ENCODE measurements at regions not wholly inside any gene's neighbourhood (a gene's known extent, or its start where the extent isn't known, plus 50 kb on each side); places are given as distances from the start of the nearest gene placed in this dataset.
"Not testable (repeated sequence)": the region's sequence is repeated elsewhere in the genome, so short reads cannot be mapped to it uniquely, and the experiment has no call there.

- DNase-seq: no peak
- in situ Hi-C loops (cut with HindIII; ENCODE audit: low pct_ligation_motif_present, low pct_unique_long_range_greater_than_20kb, low sequenced_read_pairs): no loop called here
Observed at GRCh38 chr5:125450771-125451170, 704.3 kb upstream of the ZNF608 start.

DNA sequence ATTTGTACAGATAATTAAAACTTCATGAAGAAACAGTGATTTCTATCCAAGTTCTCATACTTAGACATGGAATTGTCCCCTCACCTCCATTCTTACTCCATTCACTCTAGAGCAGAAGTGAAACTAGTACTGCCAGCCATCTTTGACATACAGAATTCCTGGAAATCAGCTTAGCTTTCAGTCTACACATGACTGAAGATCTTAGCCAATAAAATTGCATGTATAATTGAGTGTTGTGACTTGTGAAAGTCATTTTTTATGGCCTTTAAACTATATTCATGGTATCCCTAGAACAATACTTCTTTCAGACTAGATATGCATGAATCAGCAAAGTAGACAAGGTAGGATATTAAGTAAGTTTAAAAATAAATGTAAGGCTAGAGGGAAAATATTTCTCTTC is 705.2 kb upstream of the ZNF608 start:
- DNase-seq: no peak

GRCh38 chr5:125452991-125453390 is 706.6 kb upstream of the ZNF608 start:
- no peak for DNase-seq
- in situ Hi-C loops (cut with HindIII; ENCODE audit: low pct_ligation_motif_present, low pct_unique_long_range_greater_than_20kb, low sequenced_read_pairs): no loop called here

More for the DNA sequence above, 705.2 kb upstream of the ZNF608 start:
- in situ Hi-C loops (cut with HindIII; ENCODE audit: low pct_ligation_motif_present, low pct_unique_long_range_greater_than_20kb, low sequenced_read_pairs): no loop called here

DNA sequence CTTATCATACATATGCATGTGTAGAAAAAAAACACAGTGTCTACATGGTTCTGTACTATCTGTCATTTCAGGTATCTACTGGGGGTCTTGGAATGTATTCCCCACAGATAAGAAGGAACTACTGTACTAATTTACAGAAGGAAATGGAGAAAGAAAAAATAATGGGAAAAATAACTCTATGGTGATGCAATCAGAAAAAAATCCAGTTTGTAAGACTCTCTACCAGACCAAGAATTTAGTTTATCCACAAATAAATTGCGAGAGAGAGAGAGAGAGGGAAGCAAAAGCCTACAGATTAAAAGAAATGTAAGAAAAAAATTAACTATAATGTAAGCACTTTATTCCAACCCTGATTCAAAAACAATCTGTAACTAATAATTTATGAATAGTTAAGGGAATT is 708.6 kb upstream of the ZNF608 start:
- in situ Hi-C loops (cut with HindIII; ENCODE audit: low pct_ligation_motif_present, low pct_unique_long_range_greater_than_20kb, low sequenced_read_pairs): no loop called here
- DNase-seq: no peak

GRCh38 chr5:125456005-125456404 is 709.6 kb upstream of the ZNF608 start:
- in situ Hi-C loops (cut with HindIII; ENCODE audit: low pct_ligation_motif_present, low pct_unique_long_range_greater_than_20kb, low sequenced_read_pairs); DNase-seq: not testable (repeated sequence)

- DNase-seq: no peak
- in situ Hi-C loops (cut with HindIII; ENCODE audit: low pct_ligation_motif_present, low pct_unique_long_range_greater_than_20kb, low sequenced_read_pairs): no loop called here
Observed at GRCh38 chr5:125457617-125458016, 711.2 kb upstream of the ZNF608 start.

- in situ Hi-C loops (cut with HindIII; ENCODE audit: low pct_ligation_motif_present, low pct_unique_long_range_greater_than_20kb, low sequenced_read_pairs); DNase-seq: not testable (repeated sequence)
Observed at GRCh38 chr5:125458949-125459348, 712.5 kb upstream of the ZNF608 start.

DNA sequence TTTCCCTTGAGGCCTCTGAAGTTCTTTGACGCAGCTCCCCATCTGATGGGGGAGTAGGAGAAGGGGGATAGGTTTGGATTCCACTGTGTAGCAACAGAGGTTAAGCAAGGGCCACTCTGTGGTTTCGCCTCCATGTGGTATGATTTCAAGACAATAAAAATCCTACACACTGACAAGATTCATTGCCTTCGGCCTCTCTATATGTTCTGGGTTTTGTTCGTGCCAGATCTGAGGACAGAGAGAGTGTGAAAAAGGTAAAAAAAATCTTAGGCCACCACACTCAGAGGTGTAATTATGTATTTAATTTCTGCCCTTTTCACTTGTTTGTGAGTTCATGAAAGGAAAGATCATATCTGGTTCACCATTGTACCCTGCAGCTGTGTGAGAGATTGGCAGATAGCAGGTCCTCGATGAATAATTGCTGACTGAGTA is 715.2 kb upstream of the ZNF608 start:
- in situ Hi-C loops (cut with HindIII; ENCODE audit: low pct_ligation_motif_present, low pct_unique_long_range_greater_than_20kb, low sequenced_read_pairs): no loop called here
- no peak for DNase-seq

- in situ Hi-C loops (cut with HindIII; ENCODE audit: low pct_ligation_motif_present, low pct_unique_long_range_greater_than_20kb, low sequenced_read_pairs): no loop called here
- DNase-seq: no peak
Observed at GRCh38 chr5:125463466-125464092, 717.1 kb upstream of the ZNF608 start.

GRCh38 chr5:125464847-125465432 is 718.5 kb upstream of the ZNF608 start:
- DNase-seq: no peak
- in situ Hi-C loops (cut with HindIII; ENCODE audit: low pct_ligation_motif_present, low pct_unique_long_range_greater_than_20kb, low sequenced_read_pairs): no loop called here

DNA sequence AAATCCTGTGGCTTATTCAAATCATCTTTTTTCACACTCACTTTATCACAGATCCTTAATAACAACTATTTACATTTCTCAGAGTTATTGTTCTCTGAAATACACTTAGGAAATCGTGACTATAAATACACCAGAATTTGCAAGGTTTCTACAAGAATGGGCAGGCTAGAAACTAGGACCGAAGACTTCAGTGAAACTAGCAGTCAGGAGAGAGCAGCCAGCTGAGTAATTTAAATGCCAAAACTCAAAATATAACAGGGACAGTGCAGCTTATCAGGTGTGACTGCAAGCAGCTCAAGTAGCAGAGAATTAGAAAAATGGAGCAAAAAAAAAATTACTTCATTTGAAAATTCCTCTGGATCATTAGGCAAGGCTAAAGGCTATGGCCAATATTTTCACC is 719.3 kb upstream of the ZNF608 start:
- no peak for DNase-seq
- in situ Hi-C loops (cut with HindIII; ENCODE audit: low pct_ligation_motif_present, low pct_unique_long_range_greater_than_20kb, low sequenced_read_pairs): no loop called here

- in situ Hi-C loops (cut with HindIII; ENCODE audit: low pct_ligation_motif_present, low pct_unique_long_range_greater_than_20kb, low sequenced_read_pairs): no loop called here
- no peak for DNase-seq
Observed at GRCh38 chr5:125467222-125467621, 720.8 kb upstream of the ZNF608 start.

GRCh38 chr5:125470280-125470902 is 724.0 kb upstream of the ZNF608 start:
- no peak for DNase-seq
- in situ Hi-C loops (cut with HindIII; ENCODE audit: low pct_ligation_motif_present, low pct_unique_long_range_greater_than_20kb, low sequenced_read_pairs): no loop called here

DNA sequence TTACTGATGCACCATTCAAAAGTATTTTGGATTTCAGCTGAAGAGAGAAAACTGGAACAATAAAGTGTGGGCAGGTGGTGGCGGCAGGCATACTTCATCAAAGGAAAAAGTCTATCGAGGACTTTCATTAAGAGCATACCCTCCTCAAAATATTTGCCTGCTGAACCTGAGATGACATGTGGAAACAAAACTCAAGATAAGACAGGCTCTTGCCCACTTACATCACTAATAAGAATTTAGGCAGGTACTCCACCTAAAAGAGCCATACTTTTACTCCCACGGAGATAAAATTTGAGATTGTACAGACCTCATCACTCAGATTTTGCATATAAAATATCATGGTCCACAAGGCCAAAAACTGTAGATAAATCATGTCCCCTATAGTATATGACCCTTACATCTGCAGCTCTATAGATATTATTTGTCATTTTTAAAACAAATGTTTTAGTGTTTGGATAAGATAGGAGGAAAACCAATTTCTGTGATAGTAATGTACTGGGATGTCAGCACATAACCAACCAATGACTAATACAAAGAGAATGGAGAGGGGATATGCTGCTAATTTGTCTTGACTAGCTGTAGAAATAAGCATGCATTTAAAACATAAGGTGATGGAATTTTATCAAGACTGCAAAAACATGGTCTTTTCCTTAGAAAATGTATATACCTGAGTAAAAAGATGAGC is 730.6 kb upstream of the ZNF608 start:
- DNase-seq: no peak
- in situ Hi-C loops (cut with HindIII; ENCODE audit: low pct_ligation_motif_present, low pct_unique_long_range_greater_than_20kb, low sequenced_read_pairs): no loop called here

DNA sequence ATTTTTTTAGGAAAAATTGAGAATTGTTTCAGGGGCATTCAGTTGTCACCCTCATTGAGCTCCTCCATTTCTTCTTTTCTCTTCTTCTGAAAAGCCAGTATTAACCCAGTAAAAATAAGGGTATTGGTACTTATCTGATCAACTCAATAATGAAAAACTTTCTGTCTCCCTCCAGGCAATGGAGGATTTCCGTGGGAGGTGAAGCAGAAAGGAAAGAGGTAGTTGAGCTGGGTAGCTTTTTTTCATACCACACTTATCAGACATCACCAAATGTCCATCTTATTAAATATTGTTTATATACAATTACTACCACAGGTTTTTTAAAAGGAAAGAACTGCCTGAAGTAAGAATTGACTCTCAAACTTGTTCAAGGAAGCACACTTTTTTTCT is 731.1 kb upstream of the ZNF608 start:
- DNase-seq: no peak
- in situ Hi-C loops (cut with HindIII; ENCODE audit: low pct_ligation_motif_present, low pct_unique_long_range_greater_than_20kb, low sequenced_read_pairs): no loop called here

DNA sequence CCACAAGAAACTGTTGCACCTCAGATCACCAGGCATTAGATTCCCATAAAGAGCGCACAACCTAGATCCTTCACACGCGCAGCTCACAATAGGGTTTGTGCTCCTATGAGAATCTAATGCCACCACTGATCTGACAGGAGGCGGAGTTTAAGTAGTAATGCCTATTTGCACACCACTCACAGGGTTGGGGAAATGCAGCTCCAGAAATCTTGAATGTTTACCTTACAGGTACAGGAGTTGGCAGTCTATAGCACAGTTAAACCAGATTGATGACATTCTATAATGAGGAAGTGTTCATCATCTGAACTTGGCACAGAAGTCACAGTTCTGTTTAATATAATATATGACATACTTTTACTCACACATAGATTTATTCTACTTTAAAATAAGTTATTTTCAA is 732.2 kb upstream of the ZNF608 start:
- DNase-seq: no peak
- in situ Hi-C loops (cut with HindIII; ENCODE audit: low pct_ligation_motif_present, low pct_unique_long_range_greater_than_20kb, low sequenced_read_pairs): no loop called here

GRCh38 chr5:125480911-125481310 is 734.5 kb upstream of the ZNF608 start:
- no peak for DNase-seq
- in situ Hi-C loops (cut with HindIII; ENCODE audit: low pct_ligation_motif_present, low pct_unique_long_range_greater_than_20kb, low sequenced_read_pairs): no loop called here

DNA sequence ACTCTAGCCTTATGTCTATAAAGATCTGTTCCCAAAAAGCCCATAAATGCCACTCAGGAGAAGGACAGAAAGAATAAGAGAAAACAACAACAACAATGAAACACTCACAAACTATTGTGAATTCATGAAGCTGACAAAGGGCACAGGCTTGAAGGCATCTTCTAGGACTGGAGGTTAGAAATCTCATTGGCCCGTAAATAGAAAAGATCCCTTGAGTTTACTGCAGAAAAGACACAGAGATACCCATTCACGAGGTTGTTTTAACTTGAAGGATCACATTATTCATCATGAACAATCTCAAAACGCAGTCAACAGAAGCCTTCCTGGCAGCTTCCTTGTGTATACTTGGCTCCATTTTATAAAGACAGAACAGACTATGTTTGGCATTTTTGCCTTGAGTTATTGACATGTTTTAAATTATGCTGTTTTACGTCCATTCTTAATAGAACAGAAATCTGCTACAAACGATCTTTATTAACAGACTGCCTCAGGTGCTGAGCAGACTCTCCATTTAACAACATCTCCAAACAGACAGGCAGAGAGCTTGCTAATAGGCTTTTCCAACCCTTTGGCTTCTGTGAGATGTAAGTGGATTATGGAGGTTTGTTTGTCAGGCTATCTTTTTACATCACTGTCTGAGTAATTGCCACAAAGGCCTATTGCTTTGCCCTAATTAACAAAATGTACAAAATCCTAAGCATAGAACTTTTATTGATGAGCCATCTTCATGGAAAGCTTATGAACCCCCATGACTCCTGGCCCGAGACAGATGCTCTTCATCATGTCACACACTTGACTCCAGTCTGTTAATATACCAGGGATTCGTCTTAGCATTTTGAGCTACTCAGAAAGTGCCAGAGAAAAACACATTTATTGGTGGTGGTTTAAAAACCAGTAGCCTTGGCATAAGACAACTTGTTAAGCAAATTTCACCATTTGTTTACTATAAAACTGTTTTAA is 735.3 kb upstream of the ZNF608 start:
- in situ Hi-C loops (cut with HindIII; ENCODE audit: low pct_ligation_motif_present, low pct_unique_long_range_greater_than_20kb, low sequenced_read_pairs): no loop called here
- no peak for DNase-seq

DNA sequence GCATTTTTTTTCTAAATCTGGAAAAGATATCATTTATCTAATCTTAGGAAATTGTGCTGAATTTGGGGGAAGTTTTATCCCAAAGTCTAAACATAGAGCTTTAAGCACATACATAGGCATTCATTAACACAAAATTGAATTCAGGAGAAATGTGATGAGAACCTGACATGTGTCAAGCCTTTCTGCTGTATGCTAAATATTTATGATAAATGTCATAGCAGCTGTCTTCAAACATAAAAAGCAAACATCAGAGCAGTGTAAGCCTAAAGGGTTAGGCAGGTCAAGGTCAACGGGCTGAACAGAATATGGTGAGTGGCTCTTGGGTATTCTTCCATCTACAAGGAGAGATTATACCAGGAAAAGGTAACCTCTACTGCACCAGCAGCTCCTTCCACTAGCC is 737.2 kb upstream of the ZNF608 start:
- in situ Hi-C loops (cut with HindIII; ENCODE audit: low pct_ligation_motif_present, low pct_unique_long_range_greater_than_20kb, low sequenced_read_pairs): no loop called here
- no peak for DNase-seq
